Activated CD8-positive, alpha-beta memory T cell treated with anti-CD3 and anti-CD28 coated beads for 4 hours (primary cell): ENCODE measurements at regions not wholly inside any gene's neighbourhood (a gene's known extent, or its start where the extent isn't known, plus 50 kb on each side); places are given as distances from the start of the nearest gene placed in this dataset.

ENCODE experiments used
- DNase-seq, 2 donors: peaks; one replicate each; pipeline ENCODE4 v3.0.0-alpha.2; 2020; ENCODE audit warnings: low read depth in 2 of 2

- no peak for DNase-seq
These were observed 100.2 kb upstream of the SLC35B3 start for GRCh38 chr6:8535519-8535918.

GRCh38 chr6:8530785-8531435, 95.6 kb upstream of the SLC35B3 start:
- no peak for DNase-seq

GRCh38 chr6:8529250-8529649, 93.9 kb upstream of the SLC35B3 start:
- no peak for DNase-seq

- DNase-seq, result no peak
These were observed 92.5 kb upstream of the SLC35B3 start for GRCh38 chr6:8527818-8528217.

GRCh38 chr6:8526624-8527023, 91.3 kb upstream of the SLC35B3 start:
- no peak for DNase-seq

- DNase-seq, result no peak
These were observed 90.0 kb upstream of the SLC35B3 start for GRCh38 chr6:8525370-8525769.

- no peak for DNase-seq
These were observed 77.8 kb upstream of the SLC35B3 start for GRCh38 chr6:8513174-8513573.

GRCh38 chr6:8507286-8507685, 71.9 kb upstream of the SLC35B3 start:
- DNase-seq, result no peak

GRCh38 chr6:8506126-8506525, 70.8 kb upstream of the SLC35B3 start:
- no peak for DNase-seq

- no peak for DNase-seq
These were observed 64.2 kb upstream of the SLC35B3 start for GRCh38 chr6:8499540-8499939.

GRCh38 chr6:8494730-8495129, 59.4 kb upstream of the SLC35B3 start:
- DNase-seq, result no peak

- no peak for DNase-seq
These were observed 57.3 kb upstream of the SLC35B3 start for GRCh38 chr6:8492536-8493133.
